H1 (cell line): ENCODE measurements at regions not wholly inside any gene's neighbourhood (a gene's known extent, or its start where the extent isn't known, plus 50 kb on each side); places are given as distances from the start of the nearest gene placed in this dataset.

Source experiments
- CHD1 ChIP-seq: IDR thresholded peaks from 2 replicates; pipeline ENCODE4 v1.6.1; 2012; ENCODE audit warnings: low read depth, low read length, improper control_type of control experiment
- CHD2 ChIP-seq: IDR thresholded peaks from 2 replicates; pipeline ENCODE4 v1.6.1; 2012; ENCODE audit warnings: low read length, improper control_type of control experiment
- KDM5A ChIP-seq: fragments of 200-600 bp; IDR thresholded peaks from 2 replicates; pipeline ENCODE4 v1.7.1; 2012; ENCODE audit warnings: mild to moderate bottlenecking, low read length, inconsistent platforms, mixed read lengths
- NRF1 ChIP-seq: IDR thresholded peaks from 2 replicates; pipeline ENCODE4 v1.6.1; 2011; ENCODE audit warnings: mild to moderate bottlenecking, low read depth, low read length, improper control_type of control experiment
- POLR2A ChIP-seq, 2 experiments: IDR thresholded peaks; 1 replicate in 1 of 2; 2 replicates in 1 of 2; pipeline ENCODE4 v1.6.1; 2011; ENCODE audit warnings: low read depth in 2 of 2, low read length in 2 of 2, mild to moderate bottlenecking in 2 of 2; ENCODE audit errors: control extremely low read depth in 1 of 2
- SP4 ChIP-seq: IDR thresholded peaks from 2 replicates; pipeline ENCODE4 v1.6.1; 2012; ENCODE audit warnings: low read length, inconsistent platforms
- SUZ12 ChIP-seq: fragments of 200-600 bp; sonication (generic); IDR thresholded peaks from 2 replicates; pipeline ENCODE4 v1.6.1; 2012; ENCODE audit warnings: mild to moderate bottlenecking, inconsistent platforms, low read length, moderate library complexity, mixed read lengths
- TBP ChIP-seq: IDR thresholded peaks from 2 replicates; pipeline ENCODE4 v1.6.1; 2011; ENCODE audit warnings: low read depth, low read length, improper control_type of control experiment

DNA sequence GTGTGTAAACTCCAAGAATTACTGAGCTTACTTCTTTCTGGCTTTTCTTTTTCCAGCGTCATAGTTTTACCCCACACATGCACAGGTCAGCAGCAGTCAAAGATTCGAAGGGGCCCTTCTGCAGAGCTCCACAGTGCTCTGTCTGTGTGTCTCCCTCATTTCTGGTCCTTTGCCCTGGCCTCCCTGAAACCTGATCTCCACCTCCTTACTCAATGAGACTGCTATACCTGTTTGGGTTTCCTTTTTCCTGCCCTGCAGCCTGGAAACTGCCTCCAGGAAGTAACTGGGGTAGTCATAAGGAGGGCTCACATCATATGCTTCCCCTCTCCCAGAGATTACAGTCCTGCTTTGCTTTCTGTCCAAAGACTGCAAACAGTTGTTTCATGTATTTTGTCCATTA is 82.8 kb upstream of the TNIK start (continued):
- TF ChIP-seq CHD1 (no peak), NRF1 (no peak), KDM5A (no peak), TBP (no peak), POLR2A (IDR thresholded peaks at IDR 0.05; ENCODE audit: control extremely low read depth in 1 of 2, low read depth in 2 of 2, low read length in 2 of 2) (no peak), CHD2 (no peak), SUZ12 (no peak), SP4 (no peak)
- TF ChIP-seq, all 59 proteins: peak for 0
